NB4 (cell line): ENCODE measurements at regions not wholly inside any gene's neighbourhood (a gene's known extent, or its start where the extent isn't known, plus 50 kb on each side); places are given as distances from the start of the nearest gene placed in this dataset.

Source experiments
- CTCF ChIP-seq: IDR thresholded peaks from one replicate; pipeline ENCODE4 v1.5.1; 2012; ENCODE audit warnings: low read depth, low read length
- MAX ChIP-seq: IDR thresholded peaks from 2 replicates; pipeline ENCODE4 v1.6.1; 2011; ENCODE audit warnings: low read depth, low read length
- MYC ChIP-seq: IDR thresholded peaks from 2 replicates; pipeline ENCODE4 v1.6.1; 2011; ENCODE audit warnings: low read depth, low read length
- POLR2A ChIP-seq: IDR thresholded peaks from 2 replicates; pipeline ENCODE4 v1.6.1; 2011; ENCODE audit warnings: mild to moderate bottlenecking; ENCODE audit not compliant: insufficient read length; ENCODE audit errors: extremely low read depth

- TF ChIP-seq CTCF (no peak), POLR2A (no peak), MAX (no peak), MYC (no peak)
Observed at GRCh38 chr21:22556829-22557228, 1558.6 kb downstream of the NCAM2 start.
